LNCAP (cell line): ENCODE measurements at regions not wholly inside any gene's neighbourhood (a gene's known extent, or its start where the extent isn't known, plus 50 kb on each side); places are given as distances from the start of the nearest gene placed in this dataset.

ENCODE experiments used
- CTCF ChIP-seq: fragments of 450-650 bp; IDR thresholded peaks from 2 replicates; pipeline ENCODE4 v1.5.1; 2017; ENCODE audit warnings: mild to moderate bottlenecking

DNA sequence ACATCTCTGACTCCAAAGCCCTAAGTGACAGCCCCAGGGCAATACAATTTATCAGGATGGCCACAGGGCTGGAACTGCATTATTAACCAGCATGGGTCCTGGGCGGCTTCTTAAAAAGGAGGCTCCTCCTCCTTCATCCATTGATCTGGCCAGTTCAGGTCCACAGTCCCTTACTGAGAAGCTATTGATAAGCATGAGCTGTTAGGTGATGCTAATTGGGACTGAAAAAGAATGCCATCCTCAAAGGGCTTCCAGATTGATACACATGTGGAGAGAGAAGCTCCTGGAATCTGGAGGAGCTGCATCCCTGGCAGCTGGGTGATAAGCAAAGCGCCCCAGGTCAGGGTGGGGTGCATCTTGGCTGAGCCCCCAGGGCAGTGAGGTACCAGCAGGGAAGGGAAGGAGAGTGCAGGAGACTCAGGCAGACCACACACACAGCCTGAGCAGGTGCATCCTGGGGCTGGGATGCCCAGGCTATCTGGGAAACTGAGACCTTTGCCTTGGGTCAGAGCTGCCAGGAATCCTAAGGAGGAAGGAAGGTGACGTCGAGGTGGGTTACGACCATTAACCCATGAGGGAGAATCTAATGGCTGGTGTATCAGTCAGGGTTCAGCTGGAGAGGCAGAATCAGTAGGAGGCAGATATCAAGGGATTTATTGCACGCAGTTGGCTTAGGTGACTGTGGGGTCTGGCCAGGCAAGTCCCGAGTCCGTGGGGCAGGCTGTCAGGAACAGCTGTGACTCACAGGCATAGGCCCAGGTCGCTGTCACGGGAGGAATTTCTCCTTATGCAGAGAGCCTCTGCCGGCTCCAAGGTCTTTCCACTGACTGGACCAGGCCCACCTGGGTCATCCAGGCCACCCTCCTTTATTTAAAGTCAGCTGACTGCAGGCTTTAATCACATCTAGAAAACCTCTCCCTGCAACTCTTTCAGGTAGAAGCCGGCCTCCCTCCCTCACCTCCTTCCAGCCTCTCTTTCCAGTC is 261.2 kb downstream of the BMP7 start:
- TF ChIP-seq CTCF = no peak

- no peak for TF ChIP-seq CTCF
Measured at GRCh38 chr20:57006411-57007170, 259.9 kb downstream of the BMP7 start.

DNA sequence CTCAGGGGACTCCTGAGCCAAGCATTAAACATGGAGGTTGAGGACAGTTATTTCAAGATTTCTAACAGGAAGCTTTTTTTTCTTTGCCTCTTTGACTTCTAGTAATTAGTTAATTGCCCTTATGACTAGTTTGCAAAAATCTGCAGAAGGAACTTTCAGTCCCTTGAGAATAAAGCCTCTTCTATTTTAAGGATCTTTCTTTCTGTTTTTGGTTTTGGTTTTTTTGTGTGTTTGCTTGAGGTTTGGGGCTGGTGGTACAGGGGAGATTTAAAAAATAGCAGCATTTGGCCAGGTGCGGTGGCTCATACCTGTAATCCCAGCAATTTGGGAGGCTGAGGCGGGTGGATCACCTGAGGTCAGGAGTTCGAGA is 259.3 kb downstream of the BMP7 start:
- TF ChIP-seq CTCF = no peak

- TF ChIP-seq CTCF = no peak
Measured at GRCh38 chr20:57008217-57008616, 258.2 kb downstream of the BMP7 start.

DNA sequence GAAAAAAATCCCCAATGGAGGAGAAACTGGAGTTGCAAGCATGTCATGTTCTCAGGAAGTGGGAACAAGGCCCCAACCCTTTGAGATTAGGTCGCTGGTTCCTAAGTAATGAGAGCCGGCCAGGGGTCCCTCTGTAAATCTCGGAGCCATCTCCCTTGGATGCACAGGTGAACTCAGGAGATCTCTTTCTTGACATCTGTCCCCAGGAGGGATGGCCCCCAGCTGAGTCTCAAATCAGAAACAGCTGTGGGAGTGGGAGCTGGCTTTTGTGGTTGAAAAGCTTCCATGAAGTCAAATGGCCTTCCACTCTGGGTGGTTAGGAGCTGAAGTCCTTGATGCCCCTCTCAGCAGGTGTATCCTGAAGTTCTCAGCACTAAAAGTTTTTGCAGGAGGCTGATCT is 257.1 kb downstream of the BMP7 start:
- TF ChIP-seq CTCF = no peak

DNA sequence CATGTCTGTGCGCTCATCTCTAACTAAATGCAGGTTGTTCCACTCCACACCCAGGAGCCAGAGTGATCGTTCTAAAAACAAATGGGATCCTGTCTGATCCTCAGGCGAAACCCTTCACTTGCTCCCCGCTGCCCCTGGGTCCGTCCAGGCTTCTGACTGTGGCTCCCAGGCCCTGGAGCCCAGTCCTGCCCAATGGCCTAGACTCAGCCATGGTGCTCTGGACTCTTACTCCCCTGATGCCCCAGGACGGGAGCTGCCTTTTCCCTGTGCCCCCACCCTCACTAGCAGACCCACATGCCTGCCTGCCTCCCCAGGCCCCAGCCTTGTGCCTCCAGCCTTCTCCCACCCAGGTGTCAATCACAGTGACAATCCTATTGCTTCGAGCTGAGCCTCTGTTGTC is 256.7 kb downstream of the BMP7 start:
- no peak for TF ChIP-seq CTCF

DNA sequence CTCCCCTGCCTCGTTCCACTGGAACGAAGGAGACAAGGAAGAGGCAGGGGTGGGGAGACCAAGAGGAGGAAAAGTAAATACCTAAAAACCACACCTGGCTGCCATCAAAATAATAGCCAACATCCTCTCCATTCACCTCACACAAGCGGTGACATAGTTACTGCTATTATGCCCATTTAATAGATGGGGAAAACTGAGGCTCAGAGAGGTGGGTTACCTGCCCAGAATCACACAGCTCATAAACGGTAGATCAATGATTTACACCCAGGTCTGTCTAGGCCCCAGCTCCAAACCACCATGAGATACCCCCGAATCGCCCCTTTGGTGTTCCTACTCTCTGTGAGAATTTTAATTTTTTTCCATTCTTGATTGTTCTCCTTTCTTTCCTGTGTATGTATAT is 253.8 kb downstream of the BMP7 start:
- TF ChIP-seq CTCF = no peak
